ENCODE measurements at regions not wholly inside any gene's neighbourhood (a gene's known extent, or its start where the extent isn't known, plus 50 kb on each side); places are given as distances from the start of the nearest gene placed in this dataset.

GRCh38 chr14:51342226-51342625 lies 102.2 kb downstream of the TMX1 start:
- TF ChIP-seq SUZ12 (IDR thresholded peaks at IDR 0.05) (no peak), SP1 (IDR thresholded peaks at IDR 0.05) (no peak), HDGF (IDR thresholded peaks at IDR 0.05; ENCODE audit: borderline replicate concordance) (no peak), TARDBP (IDR thresholded peaks at IDR 0.05) (no peak), LEF1 (IDR thresholded peaks at IDR 0.05; ENCODE audit: borderline replicate concordance) (no peak), L3MBTL2 (conservative IDR thresholded peaks at IDR 0.05) (no peak), NFRKB (IDR thresholded peaks at IDR 0.05) (no peak)

Measured in HEK293T (cell line).